Neural cell (in vitro differentiated cells): ENCODE measurements at regions not wholly inside any gene's neighbourhood (a gene's known extent, or its start where the extent isn't known, plus 50 kb on each side); places are given as distances from the start of the nearest gene placed in this dataset.

Experiments used
- EP300 ChIP-seq: fragments of 450-650 bp; conservative IDR thresholded peaks from 2 replicates; pipeline ENCODE4 v1.6.1; 2014; ENCODE audit warnings: antibody characterized with exemption, mild to moderate bottlenecking, moderate library complexity; ENCODE audit not compliant: poor library complexity, severe bottlenecking
- EZH2 ChIP-seq: fragments of 200-600, 300-800 bp; shearing (Covaris generic), sonication (generic); IDR thresholded peaks from 2 replicates; pipeline ENCODE4 v1.6.1; 2014; ENCODE audit warnings: antibody characterized with exemption, low read length, borderline replicate concordance, mild to moderate bottlenecking; ENCODE audit not compliant: insufficient read depth, poor library complexity, severe bottlenecking
- POLR2AphosphoS5 ChIP-seq: IDR thresholded peaks from 2 replicates; pipeline ENCODE4 v1.6.1; 2012
- RAD21 ChIP-seq: fragments of 450-650 bp; conservative IDR thresholded peaks from 2 replicates; pipeline ENCODE4 v1.6.1; 2014; ENCODE audit warnings: antibody characterized with exemption, mild to moderate bottlenecking, moderate library complexity
- SMC3 ChIP-seq: fragments of 450-650 bp; conservative IDR thresholded peaks from 2 replicates; pipeline ENCODE4 v1.6.1; 2014; ENCODE audit warnings: antibody characterized with exemption, mild to moderate bottlenecking, moderate library complexity; ENCODE audit not compliant: poor library complexity
- TAF1 ChIP-seq: IDR thresholded peaks from 2 replicates; pipeline ENCODE4 v1.6.1; 2012; ENCODE audit warnings: low read depth
- TF ChIP-seq, protein P1 (sequence below): fragments of 450-650 bp; IDR thresholded peaks from 2 replicates; pipeline ENCODE4 v1.5.1; 2014; ENCODE audit warnings: antibody characterized with exemption, mild to moderate bottlenecking, moderate library complexity; ENCODE audit not compliant: poor library complexity, severe bottlenecking
- TF ChIP-seq, protein P2 (sequence below): IDR thresholded peaks from 2 replicates; pipeline ENCODE4 v1.6.1; 2012; ENCODE audit warnings: borderline replicate concordance

DNA sequence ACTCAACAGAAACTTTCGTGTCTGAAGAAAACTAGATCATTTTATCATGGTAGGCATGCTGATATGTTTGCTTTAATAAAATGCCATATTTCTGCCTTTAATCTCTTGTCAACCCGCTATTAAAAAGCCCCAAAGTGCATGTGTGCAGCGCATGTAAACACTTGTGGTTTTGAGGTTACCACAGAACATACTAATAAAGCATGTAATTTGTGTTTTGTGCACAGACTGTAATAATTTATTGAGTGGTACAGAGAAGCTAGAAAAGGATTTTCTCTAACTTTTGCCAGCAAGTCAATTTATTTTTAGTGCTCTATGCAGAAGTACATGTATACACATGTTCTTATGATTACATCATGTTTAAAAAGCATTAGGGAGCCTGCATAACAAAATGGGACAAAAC lies 349.9 kb upstream of the SLC35B3 start:
- TF ChIP-seq POLR2AphosphoS5: no peak
- TF ChIP-seq, protein P1, sequence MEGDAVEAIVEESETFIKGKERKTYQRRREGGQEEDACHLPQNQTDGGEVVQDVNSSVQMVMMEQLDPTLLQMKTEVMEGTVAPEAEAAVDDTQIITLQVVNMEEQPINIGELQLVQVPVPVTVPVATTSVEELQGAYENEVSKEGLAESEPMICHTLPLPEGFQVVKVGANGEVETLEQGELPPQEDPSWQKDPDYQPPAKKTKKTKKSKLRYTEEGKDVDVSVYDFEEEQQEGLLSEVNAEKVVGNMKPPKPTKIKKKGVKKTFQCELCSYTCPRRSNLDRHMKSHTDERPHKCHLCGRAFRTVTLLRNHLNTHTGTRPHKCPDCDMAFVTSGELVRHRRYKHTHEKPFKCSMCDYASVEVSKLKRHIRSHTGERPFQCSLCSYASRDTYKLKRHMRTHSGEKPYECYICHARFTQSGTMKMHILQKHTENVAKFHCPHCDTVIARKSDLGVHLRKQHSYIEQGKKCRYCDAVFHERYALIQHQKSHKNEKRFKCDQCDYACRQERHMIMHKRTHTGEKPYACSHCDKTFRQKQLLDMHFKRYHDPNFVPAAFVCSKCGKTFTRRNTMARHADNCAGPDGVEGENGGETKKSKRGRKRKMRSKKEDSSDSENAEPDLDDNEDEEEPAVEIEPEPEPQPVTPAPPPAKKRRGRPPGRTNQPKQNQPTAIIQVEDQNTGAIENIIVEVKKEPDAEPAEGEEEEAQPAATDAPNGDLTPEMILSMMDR: no peak
- TF ChIP-seq EZH2: no peak
- no peak for TF ChIP-seq RAD21
- TF ChIP-seq EP300: no peak
- TF ChIP-seq, protein P2, sequence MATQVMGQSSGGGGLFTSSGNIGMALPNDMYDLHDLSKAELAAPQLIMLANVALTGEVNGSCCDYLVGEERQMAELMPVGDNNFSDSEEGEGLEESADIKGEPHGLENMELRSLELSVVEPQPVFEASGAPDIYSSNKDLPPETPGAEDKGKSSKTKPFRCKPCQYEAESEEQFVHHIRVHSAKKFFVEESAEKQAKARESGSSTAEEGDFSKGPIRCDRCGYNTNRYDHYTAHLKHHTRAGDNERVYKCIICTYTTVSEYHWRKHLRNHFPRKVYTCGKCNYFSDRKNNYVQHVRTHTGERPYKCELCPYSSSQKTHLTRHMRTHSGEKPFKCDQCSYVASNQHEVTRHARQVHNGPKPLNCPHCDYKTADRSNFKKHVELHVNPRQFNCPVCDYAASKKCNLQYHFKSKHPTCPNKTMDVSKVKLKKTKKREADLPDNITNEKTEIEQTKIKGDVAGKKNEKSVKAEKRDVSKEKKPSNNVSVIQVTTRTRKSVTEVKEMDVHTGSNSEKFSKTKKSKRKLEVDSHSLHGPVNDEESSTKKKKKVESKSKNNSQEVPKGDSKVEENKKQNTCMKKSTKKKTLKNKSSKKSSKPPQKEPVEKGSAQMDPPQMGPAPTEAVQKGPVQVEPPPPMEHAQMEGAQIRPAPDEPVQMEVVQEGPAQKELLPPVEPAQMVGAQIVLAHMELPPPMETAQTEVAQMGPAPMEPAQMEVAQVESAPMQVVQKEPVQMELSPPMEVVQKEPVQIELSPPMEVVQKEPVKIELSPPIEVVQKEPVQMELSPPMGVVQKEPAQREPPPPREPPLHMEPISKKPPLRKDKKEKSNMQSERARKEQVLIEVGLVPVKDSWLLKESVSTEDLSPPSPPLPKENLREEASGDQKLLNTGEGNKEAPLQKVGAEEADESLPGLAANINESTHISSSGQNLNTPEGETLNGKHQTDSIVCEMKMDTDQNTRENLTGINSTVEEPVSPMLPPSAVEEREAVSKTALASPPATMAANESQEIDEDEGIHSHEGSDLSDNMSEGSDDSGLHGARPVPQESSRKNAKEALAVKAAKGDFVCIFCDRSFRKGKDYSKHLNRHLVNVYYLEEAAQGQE: no peak
- no peak for TF ChIP-seq SMC3
- TF ChIP-seq TAF1: no peak
